ENCODE measurements at regions not wholly inside any gene's neighbourhood (a gene's known extent, or its start where the extent isn't known, plus 50 kb on each side); places are given as distances from the start of the nearest gene placed in this dataset.

- TF ChIP-seq CTCF (IDR thresholded peaks at IDR 0.05; ENCODE audit: insufficient read depth, low read length) = no peak
- H3K4me3 ChIP-seq (ENCODE audit: low read depth, low read length) = no peak overlapping the region
- DNase-seq (ENCODE audit: low read depth) = no peak
Measured at GRCh38 chr2:133624551-133624950, 56.3 kb upstream of the NCKAP5 start.

GRCh38 chr2:133627741-133628140 lies 59.5 kb upstream of the NCKAP5 start:
- TF ChIP-seq CTCF (IDR thresholded peaks at IDR 0.05; ENCODE audit: insufficient read depth, low read length) = no peak
- no peak for DNase-seq (ENCODE audit: low read depth)
- no peak overlapping the region for H3K4me3 ChIP-seq (ENCODE audit: low read depth, low read length)

GRCh38 chr2:133633309-133633708 lies 65.0 kb upstream of the NCKAP5 start:
- no peak overlapping the region for H3K4me3 ChIP-seq (ENCODE audit: low read depth, low read length)
- no peak for TF ChIP-seq CTCF (IDR thresholded peaks at IDR 0.05; ENCODE audit: insufficient read depth, low read length)
- no peak for DNase-seq (ENCODE audit: low read depth)

GRCh38 chr2:133633881-133634409 lies 65.7 kb upstream of the NCKAP5 start:
- peak overlapping the region; percentile 52 for H3K4me3 ChIP-seq (ENCODE audit: low read depth, low read length)
- TF ChIP-seq CTCF (IDR thresholded peaks at IDR 0.05; ENCODE audit: insufficient read depth, low read length) = no peak
- peak; percentile 94 for DNase-seq (ENCODE audit: low read depth)

- DNase-seq (ENCODE audit: low read depth) = no peak
- TF ChIP-seq CTCF (IDR thresholded peaks at IDR 0.05; ENCODE audit: insufficient read depth, low read length) = no peak
- H3K4me3 ChIP-seq (ENCODE audit: low read depth, low read length) = no peak overlapping the region
Measured at GRCh38 chr2:133635131-133635530, 66.9 kb upstream of the NCKAP5 start.

- H3K4me3 ChIP-seq (ENCODE audit: low read depth, low read length) = no peak overlapping the region
- TF ChIP-seq CTCF (IDR thresholded peaks at IDR 0.05; ENCODE audit: insufficient read depth, low read length) = no peak
- no peak for DNase-seq (ENCODE audit: low read depth)
Measured at GRCh38 chr2:133636287-133636686, 68.0 kb upstream of the NCKAP5 start.

GRCh38 chr2:133640103-133640502 lies 71.8 kb upstream of the NCKAP5 start:
- no peak overlapping the region for H3K4me3 ChIP-seq (ENCODE audit: low read depth, low read length)
- DNase-seq (ENCODE audit: low read depth) = no peak
- TF ChIP-seq CTCF (IDR thresholded peaks at IDR 0.05; ENCODE audit: insufficient read depth, low read length) = no peak
